CD4-positive, alpha-beta T cell treated with Interleukin-17A for 1 hour (primary cell): ENCODE measurements at regions not wholly inside any gene's neighbourhood (a gene's known extent, or its start where the extent isn't known, plus 50 kb on each side); places are given as distances from the start of the nearest gene placed in this dataset.
"Not testable (repeated sequence)": the region's sequence is repeated elsewhere in the genome, so short reads cannot be mapped to it uniquely, and the experiment has no call there.

ENCODE experiments used
- DNase-seq: peaks from one replicate; pipeline ENCODE4 v3.0.0-alpha.2; 2020

DNA sequence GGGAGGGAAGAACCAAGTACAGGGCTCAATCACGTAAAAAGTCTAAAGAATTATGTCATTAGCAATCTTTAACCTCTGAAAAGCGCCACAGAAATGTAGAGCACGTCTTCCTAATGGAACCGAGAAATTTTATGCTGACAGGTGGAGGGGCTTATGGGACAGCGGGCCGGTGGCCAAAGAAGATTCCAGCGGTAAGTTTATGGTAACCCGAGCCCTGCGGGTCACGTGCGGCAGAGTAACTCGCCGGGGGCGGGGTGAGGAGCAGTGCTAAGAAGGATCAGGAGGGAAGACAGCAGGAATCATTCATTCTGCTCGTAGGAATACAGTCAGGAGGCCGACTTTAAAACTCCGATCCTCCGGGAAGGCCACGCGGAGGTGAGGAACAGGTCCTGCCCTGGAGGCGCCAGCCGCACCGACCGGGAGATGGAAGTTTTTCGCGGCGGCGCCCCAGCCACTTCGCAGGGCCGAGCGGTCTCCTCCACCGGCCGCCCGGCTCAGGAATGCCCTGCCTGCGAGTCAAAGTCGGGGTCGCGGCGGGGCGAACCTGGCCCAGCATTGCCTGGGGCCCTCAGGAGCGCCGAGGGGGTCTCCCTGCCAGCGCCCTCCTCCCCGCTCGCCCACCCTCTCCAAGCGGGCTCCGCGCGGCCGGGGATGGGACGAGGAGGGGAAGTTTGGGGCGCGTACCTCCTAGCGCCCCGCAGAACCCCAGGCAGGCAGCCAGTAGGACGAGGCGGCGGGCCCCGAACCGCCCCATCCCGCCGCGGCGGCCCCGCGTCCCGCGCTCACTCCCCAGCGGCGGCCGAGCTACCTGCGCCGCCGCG, 101.8 kb downstream of the ESM1 start:
- DNase-seq, result no peak

DNA sequence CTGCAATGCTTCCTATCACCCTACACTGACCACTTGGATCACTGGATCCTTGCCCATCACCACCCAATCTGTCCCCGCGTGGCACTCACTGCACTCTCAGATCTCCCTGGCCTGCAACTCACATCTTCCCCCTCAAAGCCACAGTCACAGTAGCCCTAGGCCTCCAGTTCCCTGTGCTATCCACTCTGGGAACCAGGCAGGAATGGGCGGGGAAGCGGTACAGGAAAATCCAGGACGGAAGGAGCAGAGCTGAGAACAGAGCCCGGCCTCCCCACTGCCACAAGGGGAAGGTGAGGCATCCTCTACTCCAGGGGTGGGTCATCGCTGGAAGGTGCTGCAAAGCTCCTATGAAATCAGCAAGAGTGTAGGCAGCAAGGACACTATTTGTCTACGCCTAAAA, 102.6 kb downstream of the ESM1 start:
- no peak for DNase-seq

DNA sequence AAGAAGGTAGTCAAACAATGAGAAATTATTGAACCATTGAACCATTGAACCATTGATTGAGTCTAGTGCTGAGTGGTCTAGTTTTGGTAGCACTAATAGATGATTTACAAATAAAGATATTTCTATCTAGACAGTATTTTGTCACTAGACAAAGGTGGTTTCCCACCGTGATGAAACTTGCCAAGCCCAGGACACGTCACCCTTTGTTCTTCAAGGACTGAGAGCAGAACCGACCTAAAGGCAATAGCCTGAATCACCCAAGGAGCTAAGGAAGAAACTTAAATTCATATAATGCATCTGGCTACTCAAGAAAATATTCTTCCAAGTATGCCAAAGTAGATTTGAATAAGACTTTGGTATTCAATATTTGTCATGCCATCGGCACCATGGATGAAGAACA, 103.3 kb downstream of the ESM1 start:
- no peak for DNase-seq

DNA sequence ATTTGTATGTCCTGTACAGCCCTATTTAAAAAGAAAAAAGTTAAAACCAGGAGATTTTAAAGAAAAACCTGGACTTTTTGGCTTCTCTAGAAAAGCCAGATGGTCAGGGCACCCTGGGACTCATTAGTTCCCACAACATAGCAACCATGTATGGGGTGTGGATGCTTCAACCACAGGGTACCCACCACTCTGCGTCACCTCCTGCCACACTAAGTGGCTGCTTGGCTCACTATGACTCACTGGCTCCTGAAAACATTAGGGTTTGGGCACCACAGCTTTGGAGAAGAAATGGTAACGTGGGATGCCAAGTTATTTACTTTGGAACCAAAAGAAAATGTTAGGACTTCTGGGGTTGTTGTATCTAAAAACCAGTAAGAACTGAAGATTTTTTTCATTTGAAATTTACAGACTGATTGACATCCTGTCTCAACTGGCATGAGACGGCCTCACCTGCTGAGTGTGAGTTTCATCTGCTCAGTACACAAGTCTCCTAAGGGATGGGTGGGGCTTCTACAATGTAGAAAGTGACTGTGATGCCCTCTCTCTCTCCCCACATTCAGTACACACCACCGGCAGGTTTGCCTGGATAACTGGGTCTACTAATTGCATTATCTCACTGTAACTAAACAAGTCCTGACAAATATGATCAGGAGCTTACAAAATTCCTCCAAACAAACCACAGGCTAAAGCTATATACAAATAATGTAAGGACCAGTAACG, 103.9 kb downstream of the ESM1 start:
- DNase-seq, result peak; percentile 17

DNA sequence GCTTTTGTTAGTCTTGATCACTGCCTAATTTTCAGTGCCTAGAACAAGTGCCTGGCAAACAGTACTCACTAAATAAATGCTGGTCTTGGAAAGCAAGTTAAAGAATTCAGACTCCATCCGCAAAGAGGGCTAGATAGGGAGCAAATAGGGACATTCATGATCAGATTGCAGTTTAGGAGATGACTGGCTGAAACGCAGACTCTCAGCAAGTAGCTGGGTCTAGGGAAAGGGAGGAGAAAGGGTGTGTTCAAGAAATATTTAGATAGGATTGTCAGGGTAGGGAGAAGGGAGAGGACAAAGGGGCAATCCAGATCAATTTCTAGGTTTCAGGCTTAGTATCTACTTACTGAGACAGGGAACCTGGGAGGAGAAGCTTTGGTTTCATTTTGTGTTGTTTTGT, 108.4 kb downstream of the ESM1 start:
- no peak for DNase-seq

DNA sequence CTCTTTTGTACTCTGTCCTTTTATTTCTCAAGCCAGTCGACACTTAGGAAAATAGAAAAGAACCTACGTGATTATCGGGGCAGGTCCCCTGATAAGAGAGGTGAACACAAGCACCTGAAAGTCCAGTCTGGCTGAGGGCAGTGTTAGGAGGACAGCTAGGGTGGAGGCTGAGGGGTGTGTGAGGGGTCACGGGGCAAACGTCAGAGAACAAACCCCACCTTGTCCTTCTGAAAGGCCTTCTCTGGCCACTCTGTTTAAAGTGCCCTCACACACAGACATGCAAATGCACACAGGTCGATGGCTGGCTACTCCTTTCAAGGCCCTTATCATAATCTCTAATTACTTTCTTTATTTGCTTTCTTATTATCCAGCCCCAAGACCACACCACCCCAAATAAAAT, 108.8 kb downstream of the ESM1 start:
- DNase-seq, result no peak

DNA sequence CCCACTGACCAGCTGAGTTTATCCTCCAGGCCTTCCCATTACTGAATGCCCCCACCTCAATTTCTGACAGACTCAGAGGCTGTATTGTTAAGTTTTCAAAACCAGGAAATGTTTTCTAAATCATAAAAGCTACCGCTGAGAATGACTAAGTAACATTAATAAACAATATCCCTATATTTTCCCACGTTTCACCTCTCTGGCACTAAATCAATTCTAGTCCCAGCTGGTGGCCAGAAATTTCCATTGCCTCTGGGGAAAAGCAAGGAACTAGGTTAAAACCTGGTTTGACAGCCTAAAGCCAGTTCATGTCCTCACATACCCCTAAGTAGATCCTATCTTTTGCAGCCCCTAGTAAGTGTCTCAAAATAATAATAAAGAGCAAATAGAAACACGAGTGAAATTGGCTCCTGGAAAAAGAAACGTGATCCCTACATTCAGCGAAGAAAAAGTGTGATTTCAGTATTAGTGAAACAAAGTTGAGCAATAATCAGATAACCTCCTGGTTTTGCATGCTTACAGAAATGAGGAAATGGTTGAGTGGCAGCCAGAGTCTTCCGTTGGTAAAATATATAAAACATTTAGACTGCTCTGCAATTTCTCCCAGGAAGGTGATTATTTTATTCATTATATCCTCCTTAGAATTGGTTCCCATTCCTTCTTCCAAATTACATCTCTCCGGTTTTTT, 110.9 kb downstream of the ESM1 start:
- DNase-seq, result no peak

DNA sequence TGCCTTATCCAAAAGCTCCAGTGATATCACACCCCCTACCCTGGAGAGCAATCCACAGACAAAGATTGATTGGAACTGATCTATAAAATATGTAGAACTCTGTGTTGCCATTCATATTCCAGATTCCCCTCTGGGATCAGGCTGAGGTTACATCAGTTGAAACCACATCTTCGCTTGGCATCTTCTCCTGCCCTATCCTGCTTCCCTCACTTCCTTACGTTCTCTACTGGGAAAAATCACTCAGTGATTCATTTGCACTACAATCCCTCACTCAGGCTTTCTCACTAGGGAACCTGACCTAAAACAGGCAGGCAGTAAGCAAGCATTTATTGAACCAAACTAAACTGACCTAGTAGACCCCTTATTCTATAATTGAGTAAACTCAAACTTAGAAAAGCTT, 111.7 kb downstream of the ESM1 start:
- DNase-seq, result no peak

DNA sequence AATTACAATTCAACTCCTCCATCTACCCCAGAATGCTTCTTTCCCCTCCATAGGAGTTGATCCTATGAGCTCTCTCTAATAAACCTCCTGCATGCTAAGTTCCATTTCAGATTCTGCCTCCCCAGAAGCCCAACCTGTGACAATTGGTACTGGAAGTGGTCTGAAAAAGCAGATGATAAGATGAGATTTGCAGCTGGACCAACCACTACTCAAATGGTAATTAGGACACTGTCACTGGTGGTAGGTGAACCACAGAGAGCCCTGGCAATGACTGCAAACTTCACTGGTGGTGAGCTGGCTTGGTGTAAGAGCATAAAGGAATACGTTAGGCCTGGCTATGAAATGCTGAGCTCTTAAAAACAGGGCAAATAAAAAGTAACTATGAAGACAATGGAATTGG, 112.6 kb downstream of the ESM1 start:
- no peak for DNase-seq

DNA sequence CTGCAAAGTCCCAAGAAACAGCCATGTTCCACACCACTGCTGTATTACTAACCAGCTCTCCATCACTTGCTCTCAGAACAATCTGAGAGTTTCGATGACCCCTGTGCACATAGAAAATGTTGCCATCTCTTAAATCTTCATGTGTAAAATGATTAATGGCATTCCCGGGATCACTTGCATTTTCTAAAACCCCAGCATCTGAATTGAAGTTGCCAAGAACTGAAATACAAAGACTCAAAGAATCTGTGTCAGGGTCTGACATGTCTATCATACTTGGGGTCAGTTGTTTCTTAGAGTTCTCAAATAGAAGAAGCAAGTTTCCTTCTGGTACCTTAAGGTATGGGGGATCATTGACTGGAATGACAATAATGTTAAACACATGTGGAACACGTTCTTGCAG, 115.1 kb downstream of the ESM1 start:
- DNase-seq, result no peak

DNA sequence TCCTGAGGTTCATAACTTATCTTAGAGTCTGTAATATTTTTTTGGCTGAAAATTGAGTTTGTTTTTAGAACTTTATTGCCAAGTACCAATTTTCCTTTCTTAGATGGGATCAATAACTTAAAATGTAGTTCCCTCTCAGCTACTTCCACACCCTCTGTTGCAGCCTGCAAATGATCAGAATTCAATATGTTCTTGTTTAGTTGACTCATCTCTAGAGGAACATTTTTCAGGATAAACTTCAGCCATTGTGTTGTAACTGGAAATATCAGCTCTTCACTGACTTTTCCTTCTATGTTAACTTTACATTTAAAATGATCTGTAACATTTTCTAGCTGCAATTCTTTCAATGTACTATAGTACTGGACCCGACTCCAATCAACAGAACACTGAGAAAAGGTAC, 115.7 kb downstream of the ESM1 start:
- DNase-seq, result no peak

DNA sequence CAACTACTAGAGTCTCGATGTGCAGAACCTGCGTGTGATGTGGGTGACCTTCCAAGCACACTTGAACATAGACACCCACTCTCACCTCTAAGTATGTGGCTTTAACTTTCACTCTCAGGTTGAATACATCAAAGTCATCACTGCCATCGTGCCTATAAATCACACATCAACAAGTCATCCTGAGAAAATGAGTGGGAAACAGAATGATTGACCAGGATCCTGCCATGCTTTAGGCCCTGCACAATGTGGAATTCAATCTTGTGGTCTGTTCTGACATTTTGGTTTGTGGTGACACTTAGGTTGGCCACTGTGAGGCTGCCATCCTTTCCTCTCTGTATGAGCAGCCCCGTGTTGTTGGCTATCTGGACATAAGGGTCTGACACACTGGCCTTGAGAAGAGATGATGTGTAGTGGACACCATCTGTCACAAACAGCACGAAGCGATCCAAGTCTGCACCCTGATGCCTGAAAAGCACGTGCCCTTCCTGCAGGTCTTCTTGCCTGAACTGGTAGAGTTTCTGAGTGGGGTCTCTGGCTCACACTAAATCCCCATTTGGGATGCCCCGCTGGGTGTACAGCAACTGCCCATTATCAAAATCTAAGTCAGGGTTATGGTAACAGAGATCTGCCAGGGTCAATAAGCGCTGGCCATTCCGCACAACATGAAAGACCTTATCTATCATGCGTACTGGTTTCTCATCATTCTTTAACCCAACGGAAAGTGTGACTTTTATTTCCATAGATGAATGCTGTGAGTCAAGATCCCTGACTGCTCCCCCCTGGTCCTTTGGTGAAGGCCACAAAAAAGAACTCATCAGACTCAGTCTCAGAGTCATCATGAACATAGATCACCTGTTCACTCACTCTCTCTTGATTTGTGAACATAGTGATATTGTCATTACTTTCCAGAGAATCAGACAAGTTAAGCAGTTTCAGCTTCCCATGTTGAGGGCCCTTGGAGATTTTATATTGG, 116.6 kb downstream of the ESM1 start:
- no peak for DNase-seq

DNA sequence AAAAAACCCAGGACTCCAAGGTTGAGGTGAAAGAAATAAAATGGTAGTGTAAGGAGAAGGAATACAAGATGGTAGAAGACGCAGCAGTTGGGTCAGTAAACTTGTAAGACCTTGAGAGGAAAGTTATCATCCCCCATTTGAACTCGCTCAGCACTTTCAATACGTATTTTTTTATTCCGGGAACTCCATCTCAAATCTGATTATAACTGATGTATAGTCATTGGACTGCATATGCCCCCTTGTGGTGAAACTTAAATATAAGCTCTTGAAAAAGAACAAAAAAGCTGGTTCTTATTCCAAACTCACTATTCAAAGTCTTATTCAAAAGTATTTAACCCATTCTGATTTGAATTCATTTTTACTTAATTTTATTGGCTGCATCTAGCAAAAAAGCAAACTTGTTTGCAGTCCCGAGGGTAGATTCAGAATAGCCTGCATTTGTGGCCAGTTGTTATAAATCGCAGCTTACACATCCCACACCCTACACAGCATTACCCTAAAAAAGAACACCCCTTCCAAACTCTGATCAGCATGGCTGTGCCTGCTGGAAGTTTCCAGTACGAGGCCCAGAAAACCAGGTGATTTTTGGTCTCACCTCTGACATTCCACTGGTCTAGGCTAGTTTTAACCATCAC, 118.0 kb downstream of the ESM1 start:
- DNase-seq, result peak; percentile 73

DNA sequence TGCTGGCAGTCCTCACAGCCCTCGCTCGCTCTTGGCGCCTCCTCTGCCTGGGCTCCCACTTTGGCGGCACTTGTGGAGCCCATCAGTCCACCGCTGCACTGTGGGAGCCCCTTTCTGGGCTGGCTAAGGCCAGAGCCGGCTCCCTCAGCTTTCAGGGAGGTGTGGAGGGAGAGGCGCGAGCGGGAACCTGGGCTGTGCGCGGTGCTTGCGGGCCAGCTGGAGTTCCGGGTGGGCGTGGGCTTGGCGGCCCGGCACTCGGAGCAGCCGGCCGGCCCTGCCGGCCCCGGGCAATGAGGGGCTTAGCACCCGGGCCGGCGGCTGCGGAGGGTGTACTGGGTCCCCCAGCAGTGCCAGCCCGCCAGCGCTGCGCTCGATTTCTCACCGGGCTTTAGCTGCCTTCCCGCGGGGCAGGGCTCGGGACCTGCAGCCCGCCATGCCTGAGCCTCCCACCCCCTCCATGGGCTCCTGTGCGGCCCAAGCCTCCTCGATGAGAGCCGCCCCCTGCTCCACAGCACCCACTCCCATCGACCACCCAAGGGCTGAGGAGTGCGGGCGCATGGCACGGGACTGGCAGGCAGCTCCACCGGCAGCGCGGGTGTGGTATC, 120.4 kb downstream of the ESM1 start:
- DNase-seq, result not testable (repeated sequence)

DNA sequence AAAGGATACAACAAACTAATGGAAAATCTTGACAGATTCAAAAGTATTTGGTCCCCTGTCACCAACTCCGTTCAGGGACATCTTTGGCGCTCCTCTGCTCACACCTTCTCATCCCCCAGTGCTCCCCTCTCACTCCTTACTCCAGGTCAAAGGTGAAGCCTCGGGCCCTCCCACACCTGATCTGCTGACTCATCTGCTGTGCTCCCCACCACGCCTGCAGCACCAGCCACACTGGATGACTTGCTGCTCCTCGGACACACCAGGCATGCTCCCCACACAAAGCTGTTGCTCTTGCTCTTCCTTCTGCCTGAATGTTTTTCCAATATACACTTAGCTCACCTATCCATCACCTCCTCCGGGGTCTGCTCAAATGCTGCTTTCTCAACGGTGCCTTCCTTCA, 123.4 kb downstream of the ESM1 start:
- no peak for DNase-seq

DNA sequence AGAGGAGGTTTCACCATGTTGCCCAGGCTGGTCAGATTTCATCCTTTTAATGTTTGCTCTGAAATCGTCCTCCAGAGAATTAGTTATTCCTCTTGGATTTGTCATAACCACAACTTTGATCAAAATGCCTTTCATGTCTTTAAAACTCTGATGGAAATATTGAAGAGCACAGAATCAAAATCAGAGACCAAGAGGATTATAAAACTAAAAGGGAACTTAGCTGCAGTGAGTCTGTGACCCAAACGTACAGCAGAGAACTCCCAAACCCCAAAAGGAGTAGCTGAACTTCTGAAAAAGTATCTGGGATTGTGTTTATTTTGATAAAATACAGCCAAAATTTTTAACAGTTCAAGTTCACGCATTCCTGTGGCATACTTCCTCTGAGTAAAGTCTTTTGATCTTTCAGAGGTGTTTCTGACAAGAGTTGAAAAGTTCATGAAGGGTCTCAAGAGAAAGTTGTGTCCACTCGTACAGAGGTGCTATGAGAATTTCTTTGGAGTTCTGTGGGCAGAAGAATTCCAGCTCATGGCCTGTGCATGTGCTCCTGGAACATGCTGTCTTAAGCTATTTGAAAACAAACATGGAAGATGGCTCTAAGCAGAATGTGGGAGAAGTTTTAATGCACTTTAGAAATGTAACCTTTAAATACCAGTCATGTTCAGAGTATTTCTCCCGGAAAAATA, 124.0 kb downstream of the ESM1 start:
- DNase-seq, result no peak

DNA sequence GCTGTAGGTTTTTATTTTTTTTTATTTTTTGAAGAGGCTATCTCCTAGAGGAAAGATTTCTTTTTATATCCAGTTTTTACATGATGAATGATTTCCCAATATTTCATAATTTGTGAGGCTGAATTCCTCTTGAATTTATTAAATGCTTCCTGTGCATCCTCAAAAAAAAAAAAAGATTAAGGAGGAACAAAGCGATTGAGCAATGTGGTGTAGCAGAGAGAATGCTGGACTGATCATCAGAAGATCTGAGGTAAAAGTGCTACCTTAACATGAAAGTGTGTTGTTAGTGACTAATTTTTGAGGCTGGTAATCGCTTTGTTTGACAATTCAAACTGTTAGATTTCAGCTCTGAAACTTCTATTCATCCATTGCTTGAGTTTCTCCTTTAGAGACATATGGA, 125.1 kb downstream of the ESM1 start:
- no peak for DNase-seq

DNA sequence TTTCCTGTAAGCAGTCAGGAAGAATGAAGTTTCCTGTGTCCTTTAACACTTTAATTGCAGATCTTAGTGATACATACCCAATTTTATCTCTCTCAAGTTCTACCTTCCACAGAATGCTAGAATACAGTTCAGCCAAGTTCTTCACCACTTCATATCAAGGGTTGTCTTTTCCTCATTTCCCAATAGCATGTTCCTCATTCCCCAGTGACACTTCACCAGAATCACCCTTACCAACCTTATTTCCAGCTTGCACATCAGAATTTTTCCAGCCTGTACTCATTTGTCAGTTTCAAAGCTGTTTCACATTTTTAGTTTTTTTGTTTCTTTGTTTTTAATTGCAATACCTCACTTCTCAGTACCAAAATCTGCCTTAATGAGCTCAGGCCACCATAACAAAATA, 126.1 kb downstream of the ESM1 start:
- no peak for DNase-seq

DNA sequence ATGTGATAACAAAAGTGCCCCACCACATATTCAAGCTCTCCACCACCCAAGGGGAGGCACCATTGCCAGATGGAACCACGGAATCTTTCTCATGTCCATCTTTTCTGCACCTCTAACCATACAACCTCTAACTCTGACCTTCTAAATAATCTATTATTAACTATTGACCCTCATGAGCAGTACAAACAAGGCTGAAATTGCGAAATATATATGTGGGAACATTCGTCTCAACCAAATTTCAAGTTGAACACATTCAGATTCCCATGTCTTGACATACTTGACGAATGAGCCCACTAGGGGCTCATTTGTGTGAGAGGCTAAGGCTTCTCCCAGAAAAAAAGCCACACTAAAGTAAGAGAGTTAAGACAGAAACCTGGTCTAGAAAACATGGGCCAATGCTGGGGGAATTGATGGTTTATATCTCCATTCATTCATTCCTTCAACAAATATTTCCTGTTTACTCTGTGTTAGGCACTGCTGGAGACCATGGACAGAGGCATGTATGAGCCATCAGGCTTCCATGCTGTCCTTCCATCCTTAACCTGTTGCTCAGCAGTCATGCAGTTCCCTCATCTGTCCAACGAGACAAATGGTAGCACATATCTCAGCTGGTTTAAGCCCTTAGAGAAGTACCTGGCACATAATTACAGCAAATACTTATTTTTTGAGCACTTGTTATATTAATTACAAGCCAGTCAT, 130.4 kb downstream of the ESM1 start:
- DNase-seq, result no peak

DNA sequence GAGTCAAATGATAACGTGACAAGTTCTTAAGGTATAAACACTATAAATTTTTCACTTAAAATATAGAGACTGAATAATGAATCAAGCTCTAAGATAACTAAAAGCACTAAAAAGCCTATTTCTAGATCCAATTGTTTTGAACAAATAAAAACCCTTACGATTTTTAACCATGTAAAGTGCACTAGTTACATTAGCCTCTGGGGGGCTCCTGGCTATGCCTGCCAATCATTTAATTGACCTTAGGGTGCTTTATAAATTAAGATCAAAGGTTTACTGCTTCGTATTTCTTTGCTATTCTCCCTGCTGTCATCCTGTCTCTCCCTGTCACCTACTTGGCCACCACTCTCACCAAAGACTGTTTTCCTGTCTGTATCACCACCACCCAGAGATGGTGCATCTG, 133.4 kb downstream of the ESM1 start:
- no peak for DNase-seq

DNA sequence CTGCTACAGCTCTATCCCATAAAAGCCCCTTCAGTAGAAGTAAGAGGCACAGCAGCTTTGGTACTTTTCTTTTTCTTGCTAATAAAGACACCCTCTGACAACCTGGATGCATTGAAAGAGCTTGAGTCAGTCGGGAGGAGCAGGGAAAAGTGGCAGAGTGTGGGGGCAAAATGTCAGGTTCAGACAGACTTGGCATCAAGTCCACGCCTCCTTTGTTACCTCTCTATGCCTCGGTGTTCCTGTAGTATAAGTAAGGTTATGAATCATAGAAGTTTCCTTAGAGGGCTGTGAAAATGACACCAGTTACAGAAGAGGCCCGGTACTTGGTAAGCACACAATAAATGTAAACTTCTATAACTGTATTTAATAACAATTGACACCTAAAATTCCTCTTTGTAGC, 133.9 kb downstream of the ESM1 start:
- no peak for DNase-seq
